ELF-1 (cell line): ENCODE measurements at regions not wholly inside any gene's neighbourhood (a gene's known extent, or its start where the extent isn't known, plus 50 kb on each side); places are given as distances from the start of the nearest gene placed in this dataset.
"Not testable (repeated sequence)": the region's sequence is repeated elsewhere in the genome, so short reads cannot be mapped to it uniquely, and the experiment has no call there.

ENCODE experiments used
- DNase-seq: peaks from one replicate; pipeline ENCODE4 v3.0.0-alpha.2; 2016; ENCODE audit warnings: low read depth, low spot score

- no peak for DNase-seq
Observed at GRCh38 chr5:18216729-18217128, 582.5 kb downstream of the TAF11L14 start.

- no peak for DNase-seq
Observed at GRCh38 chr5:18219241-18219640, 585.0 kb downstream of the TAF11L14 start.

GRCh38 chr5:18220631-18221030, 586.4 kb downstream of the TAF11L14 start:
- no peak for DNase-seq

- DNase-seq, result no peak
Observed at GRCh38 chr5:18236386-18236785, 602.1 kb downstream of the TAF11L14 start.

- DNase-seq, result no peak
Observed at GRCh38 chr5:18238321-18238720, 604.1 kb downstream of the TAF11L14 start.

- no peak for DNase-seq
Observed at GRCh38 chr5:18240971-18241370, 606.7 kb downstream of the TAF11L14 start.

GRCh38 chr5:18243846-18244245, 609.6 kb downstream of the TAF11L14 start:
- no peak for DNase-seq

GRCh38 chr5:18244309-18244708, 610.0 kb downstream of the TAF11L14 start:
- DNase-seq, result no peak

GRCh38 chr5:18252559-18252958, 618.3 kb downstream of the TAF11L14 start:
- no peak for DNase-seq

- DNase-seq, result no peak
Observed at GRCh38 chr5:18264126-18264882, 630.0 kb downstream of the TAF11L14 start.

GRCh38 chr5:18270635-18271338, 636.5 kb downstream of the TAF11L14 start:
- DNase-seq, result no peak

- DNase-seq, result no peak
Observed at GRCh38 chr5:18276939-18277338, 642.7 kb downstream of the TAF11L14 start.

- no peak for DNase-seq
Observed at GRCh38 chr5:18281947-18282581, 647.8 kb downstream of the TAF11L14 start.

GRCh38 chr5:18285257-18285656, 651.0 kb downstream of the TAF11L14 start:
- DNase-seq, result no peak

- DNase-seq, result no peak
Observed at GRCh38 chr5:18292146-18292545, 657.9 kb downstream of the TAF11L14 start.

GRCh38 chr5:18295696-18296095, 661.4 kb downstream of the TAF11L14 start:
- DNase-seq, result not testable (repeated sequence)

- no peak for DNase-seq
Observed at GRCh38 chr5:18299166-18299565, 664.9 kb downstream of the TAF11L14 start.

- peak; percentile 7 for DNase-seq
Observed at GRCh38 chr5:18305288-18305924, 671.1 kb downstream of the TAF11L14 start.

GRCh38 chr5:18311266-18311665, 677.0 kb downstream of the TAF11L14 start:
- DNase-seq, result no peak

- DNase-seq, result no peak
Observed at GRCh38 chr5:18312016-18312415, 677.8 kb downstream of the TAF11L14 start.

GRCh38 chr5:18314192-18314778, 680.0 kb downstream of the TAF11L14 start:
- DNase-seq, result no peak
